ENCODE measurements at regions not wholly inside any gene's neighbourhood (a gene's known extent, or its start where the extent isn't known, plus 50 kb on each side); places are given as distances from the start of the nearest gene placed in this dataset.

DNA sequence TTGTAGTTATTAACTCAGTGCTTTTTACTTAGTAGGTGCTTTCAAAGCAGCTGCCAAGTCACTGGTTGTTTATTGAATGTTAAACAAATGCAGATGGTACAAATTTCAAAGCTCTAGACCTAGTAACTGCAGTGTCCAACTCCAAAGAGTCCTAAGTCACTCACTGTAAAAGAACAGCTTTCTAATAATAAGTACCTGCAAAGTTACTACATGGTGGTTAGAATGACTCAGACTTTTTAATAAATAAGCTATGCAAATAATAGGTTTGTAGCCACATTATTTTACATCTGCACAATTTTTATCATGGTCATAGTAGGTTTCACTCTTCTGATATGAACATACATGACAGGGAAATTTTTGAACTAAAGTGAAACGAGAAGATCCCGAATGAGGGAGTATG, 1620.4 kb upstream of the CELF4 start:
- H3K27me3 ChIP-seq: no peaks in the 10 kb centered on the region
- intact Hi-C loops (cut with DNase I; ENCODE audit: low total_unique reads): no loop called here
- H3K27ac ChIP-seq: no peak overlapping the region
- no peaks in the 10 kb centered on the region for H3K9me3 ChIP-seq
- H3K4me1 ChIP-seq: no peaks in the 10 kb centered on the region
- DNase-seq: no peak
- no peak overlapping the region for H3K4me3 ChIP-seq
- 88 to 92% methylated on average over 2 of the region's 2 CpGs for WGBS, 2 donors (ENCODE audit: low coverage in 1 of 2)
- no peaks in the 10 kb centered on the region for H3K36me3 ChIP-seq
- in situ Hi-C loops (cut with MboI; ENCODE audit: low pct_ligation_motif_present in 1 of 4, low pct_unique_long_range_greater_than_20kb in 1 of 4, low sequenced_read_pairs in 3 of 4): no loop called here
- TF ChIP-seq POLR2A (IDR thresholded peaks at IDR 0.05) (no peak), POLR2AphosphoS5 (IDR thresholded peaks at IDR 0.05) (no peak)

DNA sequence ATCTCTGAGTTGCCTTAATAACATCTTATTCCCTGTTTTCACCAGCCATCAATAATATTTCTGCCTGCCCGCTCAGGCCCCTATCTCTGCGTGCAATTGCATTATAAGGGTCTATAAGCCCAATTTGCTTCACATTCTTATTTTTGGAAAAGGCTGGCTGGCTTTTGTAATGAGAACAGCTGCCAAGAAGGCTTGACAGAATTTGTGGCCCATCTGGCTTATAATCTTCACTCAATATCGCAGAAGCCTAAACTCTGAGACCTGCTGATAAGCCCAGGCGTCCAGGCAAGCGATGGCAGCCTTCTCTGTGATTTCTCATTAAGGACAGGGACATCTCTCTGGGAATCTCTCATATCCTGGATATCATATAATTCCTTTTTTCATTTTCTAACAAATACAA, 1618.6 kb upstream of the CELF4 start:
- Histone ChIP-seq H3K27ac (no peak overlapping the region), H3K4me3 (no peak overlapping the region), H3K9me3 (no peaks in the 10 kb centered on the region), H3K27me3 (no peaks in the 10 kb centered on the region), H3K4me1 (no peaks in the 10 kb centered on the region), H3K36me3 (no peaks in the 10 kb centered on the region)
- no peak for DNase-seq
- 84 to 85% methylated on average over 5 of the region's 5 CpGs for WGBS, 2 donors (ENCODE audit: low coverage in 1 of 2)
- TF ChIP-seq CTCF (IDR thresholded peaks at IDR 0.05): no peak
- no peak for TF ChIP-seq POLR2AphosphoS5 (IDR thresholded peaks at IDR 0.05)
- intact Hi-C loops (cut with DNase I; ENCODE audit: low total_unique reads): no loop called here
- in situ Hi-C loops (cut with MboI; ENCODE audit: low pct_ligation_motif_present in 1 of 4, low pct_unique_long_range_greater_than_20kb in 1 of 4, low sequenced_read_pairs in 3 of 4): no loop called here

- WGBS, 2 donors (ENCODE audit: low coverage in 1 of 2): 70 to 97% methylated on average over 2 of the region's 2 CpGs
- H3K27ac ChIP-seq: no peak overlapping the region
- H3K4me3 ChIP-seq: no peak overlapping the region
- no peaks in the 10 kb centered on the region for H3K9me3 ChIP-seq
- DNase-seq: no peak
- in situ Hi-C loops (cut with MboI; ENCODE audit: low pct_ligation_motif_present in 1 of 4, low pct_unique_long_range_greater_than_20kb in 1 of 4, low sequenced_read_pairs in 3 of 4): no loop called here
- H3K4me1 ChIP-seq: no peaks in the 10 kb centered on the region
- no peaks in the 10 kb centered on the region for H3K27me3 ChIP-seq
- no peak for TF ChIP-seq EP300 (IDR thresholded peaks at IDR 0.05; ENCODE audit: low read depth)
- TF ChIP-seq POLR2AphosphoS5 (IDR thresholded peaks at IDR 0.05): no peak
- no peak for TF ChIP-seq POLR2A (IDR thresholded peaks at IDR 0.05)
- TF ChIP-seq CTCF (IDR thresholded peaks at IDR 0.05): no peak
- H3K36me3 ChIP-seq: no peaks in the 10 kb centered on the region
- intact Hi-C loops (cut with DNase I; ENCODE audit: low total_unique reads): no loop called here
These were observed 1612.6 kb upstream of the CELF4 start for GRCh38 chr18:39178166-39178565.

DNA sequence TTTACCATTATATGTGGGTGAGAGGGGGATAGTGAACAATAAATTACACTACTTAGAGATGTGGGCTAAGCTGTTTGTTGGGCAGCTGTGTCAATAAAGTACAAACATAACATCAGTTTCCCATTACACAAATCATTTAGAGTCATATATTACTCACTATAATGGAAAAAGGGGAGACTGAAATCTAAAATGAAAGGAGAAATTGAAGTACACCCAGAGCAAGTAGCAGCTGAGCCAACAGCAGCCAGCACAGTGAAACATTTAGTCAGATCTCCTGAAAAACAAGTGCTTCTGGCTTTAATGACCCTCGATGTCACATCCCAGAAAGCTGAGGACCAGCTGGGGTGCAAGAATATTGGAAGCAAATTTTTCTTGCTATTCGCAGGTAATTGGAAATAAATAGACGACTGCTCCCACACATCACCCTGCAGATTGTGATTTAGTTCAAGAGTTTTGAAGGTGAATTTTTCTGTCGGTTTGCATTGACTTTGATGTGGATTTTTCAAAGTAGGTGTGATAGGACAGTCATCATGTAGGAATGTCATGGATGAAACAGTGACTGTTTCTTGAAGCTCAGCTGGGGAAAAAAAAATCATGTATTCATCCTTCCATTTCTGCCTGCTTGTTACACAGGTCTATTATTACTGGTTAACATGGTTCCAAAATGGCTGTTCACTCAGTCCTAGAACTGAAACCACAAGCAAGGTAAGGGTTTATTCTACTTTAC, 1607.3 kb upstream of the CELF4 start:
- Histone ChIP-seq H3K4me3 (no peak overlapping the region), H3K27ac (no peak overlapping the region), H3K4me1 (no peaks in the 10 kb centered on the region), H3K27me3 (no peaks in the 10 kb centered on the region), H3K36me3 (no peaks in the 10 kb centered on the region), H3K9me3 (no peaks in the 10 kb centered on the region)
- 65 to 82% methylated on average over 2 to 4 of the region's 4 CpGs for WGBS, 2 donors (ENCODE audit: low coverage in 1 of 2)
- in situ Hi-C loops (cut with MboI; ENCODE audit: low pct_ligation_motif_present in 1 of 4, low pct_unique_long_range_greater_than_20kb in 1 of 4, low sequenced_read_pairs in 3 of 4): no loop called here
- intact Hi-C loops (cut with DNase I; ENCODE audit: low total_unique reads): no loop called here
- no peak for TF ChIP-seq POLR2AphosphoS5 (IDR thresholded peaks at IDR 0.05)
- TF ChIP-seq POLR2A (IDR thresholded peaks at IDR 0.05): no peak
- no peak for TF ChIP-seq CTCF (IDR thresholded peaks at IDR 0.05)
- no peak for TF ChIP-seq EP300 (IDR thresholded peaks at IDR 0.05; ENCODE audit: low read depth)
- DNase-seq: no peak

DNA sequence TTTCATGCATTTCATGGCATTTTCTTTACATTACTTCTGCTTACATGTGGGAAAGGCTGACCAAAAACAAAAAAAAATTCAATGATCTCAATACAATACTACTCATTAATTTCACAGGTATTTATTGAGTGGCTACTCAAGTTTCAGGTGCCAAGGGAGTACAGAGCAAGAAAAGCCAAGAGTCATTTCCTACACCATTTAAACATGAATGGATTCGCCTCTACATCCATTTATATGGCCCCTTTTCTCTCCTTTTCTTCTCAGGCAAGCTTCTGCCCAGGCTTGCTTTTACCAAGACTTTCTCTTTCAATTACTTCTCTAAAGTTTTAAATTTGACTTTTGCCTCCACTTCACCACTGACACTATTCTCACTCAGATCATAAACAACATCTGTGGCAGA, 1603.1 kb upstream of the CELF4 start:
- H3K4me1 ChIP-seq: no peaks in the 10 kb centered on the region
- no peaks in the 10 kb centered on the region for H3K36me3 ChIP-seq
- 63 to 89% methylated on average over 1 of the region's 1 CpG for WGBS, 2 donors (ENCODE audit: low coverage in 1 of 2)
- intact Hi-C loops (cut with DNase I; ENCODE audit: low total_unique reads): no loop called here
- H3K4me3 ChIP-seq: no peak overlapping the region
- no peaks in the 10 kb centered on the region for H3K9me3 ChIP-seq
- in situ Hi-C loops (cut with MboI; ENCODE audit: low pct_ligation_motif_present in 1 of 4, low pct_unique_long_range_greater_than_20kb in 1 of 4, low sequenced_read_pairs in 3 of 4): no loop called here
- H3K27me3 ChIP-seq: no peaks in the 10 kb centered on the region
- no peak for DNase-seq
- TF ChIP-seq CTCF (IDR thresholded peaks at IDR 0.05): no peak
- TF ChIP-seq POLR2AphosphoS5 (IDR thresholded peaks at IDR 0.05): no peak
- no peak for TF ChIP-seq EP300 (IDR thresholded peaks at IDR 0.05; ENCODE audit: low read depth)
- no peak for TF ChIP-seq POLR2A (IDR thresholded peaks at IDR 0.05)
- H3K27ac ChIP-seq: no peak overlapping the region
